Hypothalamus (tissue), 51 donors: ENCODE measurements at regions not wholly inside any gene's neighbourhood (a gene's known extent, or its start where the extent isn't known, plus 50 kb on each side); places are given as distances from the start of the nearest gene placed in this dataset.
"Not testable (repeated sequence)": the region's sequence is repeated elsewhere in the genome, so short reads cannot be mapped to it uniquely, and the experiment has no call there.

Source experiments
- DNase-seq, 51 donors: peaks; one replicate each; lab custom pipeline; 2025; lab: John Stamatoyannopoulos, UW

DNA sequence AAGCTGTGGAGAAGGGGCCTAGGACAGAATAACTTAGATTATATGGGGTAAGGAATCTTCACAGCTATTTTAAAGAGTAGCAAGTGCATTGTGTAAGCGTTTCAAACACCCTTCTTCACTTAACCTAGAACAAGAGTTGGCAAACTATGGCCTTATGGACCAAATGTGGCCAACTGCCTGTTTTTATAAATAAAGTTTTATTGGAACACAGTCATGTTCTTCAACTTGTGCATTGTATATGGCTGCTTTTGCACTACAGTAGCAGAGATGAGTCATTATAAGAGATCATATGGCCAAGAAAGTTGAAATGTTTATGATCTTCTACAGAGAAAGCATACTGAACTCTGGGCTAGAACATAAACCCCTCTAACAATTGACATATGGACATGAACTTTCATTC, 187.8 kb downstream of the ETV1 start:
- DNase-seq, result no peak

DNA sequence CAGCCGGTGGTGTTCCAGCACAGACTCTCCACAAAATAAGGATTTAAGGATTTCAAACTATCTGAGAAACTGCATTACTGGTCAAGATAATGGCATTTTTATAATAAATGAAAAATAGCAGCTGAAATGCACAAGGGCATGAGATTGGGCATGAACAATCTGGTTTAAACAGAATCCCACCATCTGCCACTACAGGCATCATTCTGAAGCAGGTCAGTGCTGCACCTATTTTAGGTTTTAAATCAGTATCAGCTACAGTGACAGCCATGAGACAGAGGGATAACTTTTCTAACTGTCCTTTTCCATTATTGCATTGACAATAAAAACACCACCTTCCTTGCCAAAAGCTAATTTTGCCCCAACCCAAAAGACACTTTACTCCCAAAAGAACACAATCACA, 186.8 kb downstream of the ETV1 start:
- DNase-seq, result no peak

DNA sequence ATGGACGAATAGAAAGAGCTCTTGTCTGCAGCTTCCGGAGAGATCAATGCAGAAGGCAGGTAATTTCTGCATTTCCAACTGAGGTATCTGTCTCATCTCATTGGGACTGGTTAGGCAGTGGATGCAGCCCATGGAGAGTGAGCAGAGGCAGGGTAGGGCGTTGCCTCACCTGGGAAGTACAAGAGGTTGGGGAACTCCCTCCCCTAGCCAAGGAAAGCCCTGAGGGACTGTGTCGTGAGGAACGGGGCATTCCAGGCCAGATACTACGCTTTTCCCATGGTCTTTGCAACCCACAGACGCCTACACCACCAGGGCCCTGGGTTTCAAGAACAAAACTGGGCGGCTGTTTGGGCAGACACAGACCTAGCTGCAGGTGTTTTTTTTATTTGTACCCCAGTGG, 186.3 kb downstream of the ETV1 start:
- no peak for DNase-seq

DNA sequence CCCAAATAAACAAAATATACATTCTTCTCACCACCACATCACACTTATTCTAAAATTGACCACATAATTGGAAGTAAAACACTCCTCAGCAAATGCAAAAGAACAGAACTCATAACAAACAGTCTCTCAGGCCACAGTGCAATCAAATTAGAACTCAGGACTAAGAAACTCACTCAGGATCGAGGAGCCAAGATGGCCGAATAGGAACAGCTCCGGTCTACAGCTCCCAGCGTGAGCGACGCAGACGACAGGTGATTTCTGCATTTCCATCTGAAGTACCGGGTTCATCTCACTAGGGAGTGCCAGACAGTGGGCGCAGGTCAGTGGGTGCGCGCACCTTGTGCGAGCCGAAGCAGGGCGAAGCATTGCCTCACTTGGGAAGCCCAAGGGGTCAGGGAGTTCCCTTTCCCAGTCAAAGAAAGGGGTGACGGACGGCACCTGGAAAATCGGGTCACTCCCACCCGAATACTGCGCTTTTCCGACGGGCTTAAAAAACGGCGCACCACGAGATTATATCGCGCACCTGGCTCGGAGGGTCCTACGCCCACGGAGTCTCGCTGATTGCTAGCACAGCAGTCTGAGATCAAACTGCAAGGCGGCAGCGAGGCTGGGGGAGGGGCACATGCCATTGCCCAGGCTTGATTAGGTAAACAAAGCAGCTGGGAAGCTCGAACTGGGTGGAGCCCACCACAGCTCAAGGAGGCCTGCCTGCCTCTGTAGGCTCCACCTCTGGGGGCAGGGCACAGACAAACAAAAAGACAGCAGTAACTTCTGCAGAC, 183.2 kb downstream of the ETV1 start:
- not testable (repeated sequence) for DNase-seq

DNA sequence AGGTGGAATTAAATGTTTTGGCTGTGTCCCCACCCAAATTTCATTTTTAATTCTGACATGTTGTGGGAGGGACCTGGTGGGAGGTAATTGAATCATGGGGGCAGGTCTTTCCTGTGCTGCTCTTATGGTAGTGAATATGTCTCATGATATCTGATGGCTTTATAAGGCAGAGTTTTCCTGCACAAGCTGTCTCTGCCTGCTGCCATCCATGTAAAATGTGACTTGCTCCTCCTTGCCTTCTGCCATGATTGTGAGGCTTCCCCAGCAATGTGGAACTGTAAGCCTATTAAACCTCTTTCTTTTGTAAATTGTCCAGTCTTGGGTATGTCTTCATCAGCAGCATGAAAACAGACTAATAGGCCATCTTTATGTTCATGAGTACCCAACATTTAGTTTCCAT, 172.2 kb downstream of the ETV1 start:
- not testable (repeated sequence) for DNase-seq

DNA sequence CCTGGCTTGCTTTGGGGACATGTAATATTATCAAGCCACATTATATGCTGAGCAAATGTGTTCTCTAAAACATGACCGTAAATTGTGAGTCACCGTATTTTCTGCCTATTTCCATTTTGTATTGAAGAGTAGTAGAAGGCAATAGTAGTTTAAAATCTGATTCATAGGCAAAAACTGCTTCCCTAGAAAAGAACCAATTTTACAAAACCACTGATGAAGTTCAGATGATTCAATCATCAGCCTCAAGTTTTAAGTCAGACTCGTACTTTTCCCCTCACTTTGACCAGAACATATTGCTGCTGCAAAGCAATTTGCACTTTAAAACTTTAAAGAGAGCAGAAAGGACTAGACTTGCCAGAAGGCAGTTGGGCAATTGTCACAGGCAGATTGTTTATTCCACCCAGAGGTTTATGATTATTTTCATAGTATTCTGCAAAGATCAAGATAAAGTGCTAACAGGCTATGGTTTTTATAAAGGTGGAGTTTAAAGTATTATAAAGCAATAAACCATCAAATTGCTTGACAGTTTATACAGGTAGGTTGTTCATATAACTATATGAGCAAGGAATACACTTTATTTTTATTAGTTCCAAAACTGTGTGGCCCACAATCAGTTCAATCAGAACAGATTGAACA, 168.2 kb downstream of the ETV1 start:
- DNase-seq, result no peak

DNA sequence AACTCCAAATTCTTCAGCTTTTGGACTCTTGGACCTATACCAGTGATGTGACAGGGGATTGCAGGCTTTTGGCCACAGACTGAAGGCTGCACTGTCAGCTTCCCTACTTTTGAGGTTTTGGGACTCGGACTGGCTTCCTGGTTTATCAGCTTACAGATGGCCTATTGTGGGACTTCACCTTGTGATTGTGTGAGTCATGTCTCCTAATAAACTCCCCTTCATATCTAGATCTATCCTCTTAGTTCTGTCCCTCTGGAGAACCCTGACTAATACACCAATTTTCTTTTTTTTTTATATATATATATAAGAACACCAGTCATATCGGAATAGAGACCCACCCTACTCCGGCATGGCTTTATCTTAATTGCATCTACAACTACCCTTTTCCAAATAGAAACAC, 166.8 kb downstream of the ETV1 start:
- no peak for DNase-seq

DNA sequence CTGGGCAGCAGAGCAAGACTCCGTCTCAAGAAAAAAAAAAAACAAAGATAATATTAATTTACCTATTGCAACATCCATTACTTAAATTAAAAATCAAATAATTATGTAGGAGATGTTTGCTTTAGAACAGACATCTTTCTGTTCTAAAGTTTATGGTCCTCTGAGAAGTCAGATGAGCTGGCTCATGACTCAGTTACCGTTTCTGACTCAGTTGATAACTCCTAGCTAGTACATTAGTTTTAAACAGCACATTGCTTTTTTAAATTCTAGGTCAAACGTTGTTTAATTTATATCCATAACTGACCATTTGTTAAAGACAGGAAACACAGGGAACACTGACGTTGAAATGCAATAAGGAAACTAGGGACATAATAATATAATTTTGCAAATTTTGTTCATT, 162.7 kb downstream of the ETV1 start:
- DNase-seq, result no peak

DNA sequence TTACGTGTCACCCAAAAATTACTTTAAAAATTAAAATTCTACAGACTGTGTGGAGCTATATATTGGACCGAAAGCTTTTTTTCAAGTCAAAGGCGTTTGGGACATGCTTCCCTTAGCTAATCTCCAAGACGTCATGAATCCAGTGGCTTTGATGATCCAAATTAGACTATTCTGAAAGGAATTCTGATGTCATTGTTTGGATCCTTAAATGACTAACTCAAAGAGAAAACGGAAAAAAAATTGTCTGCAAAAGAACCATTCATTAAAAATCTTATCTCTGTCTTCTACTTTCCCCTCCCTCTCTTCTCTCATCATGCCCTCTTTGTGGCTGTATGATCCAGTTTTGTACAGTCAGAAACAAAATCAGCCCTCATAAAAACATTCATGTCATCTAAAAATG, 161.8 kb downstream of the ETV1 start:
- DNase-seq, result no peak

DNA sequence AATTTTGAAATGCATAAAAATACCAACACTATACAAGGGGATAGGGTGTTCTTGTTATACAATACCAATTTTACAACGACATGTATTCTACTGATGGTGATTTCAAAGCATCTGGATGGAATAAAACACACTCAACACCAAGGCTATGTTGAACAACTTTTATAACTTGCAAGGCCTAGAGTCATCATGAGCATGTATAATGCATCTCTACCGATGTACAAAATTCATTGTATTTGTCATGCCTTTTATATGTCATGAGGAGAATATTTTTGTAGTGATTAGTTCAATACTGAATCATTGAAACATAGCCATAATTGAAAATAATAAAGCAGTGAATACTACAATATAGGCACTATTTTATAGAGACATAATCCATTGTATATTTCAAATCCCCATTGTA, 160.2 kb downstream of the ETV1 start:
- DNase-seq, result no peak

DNA sequence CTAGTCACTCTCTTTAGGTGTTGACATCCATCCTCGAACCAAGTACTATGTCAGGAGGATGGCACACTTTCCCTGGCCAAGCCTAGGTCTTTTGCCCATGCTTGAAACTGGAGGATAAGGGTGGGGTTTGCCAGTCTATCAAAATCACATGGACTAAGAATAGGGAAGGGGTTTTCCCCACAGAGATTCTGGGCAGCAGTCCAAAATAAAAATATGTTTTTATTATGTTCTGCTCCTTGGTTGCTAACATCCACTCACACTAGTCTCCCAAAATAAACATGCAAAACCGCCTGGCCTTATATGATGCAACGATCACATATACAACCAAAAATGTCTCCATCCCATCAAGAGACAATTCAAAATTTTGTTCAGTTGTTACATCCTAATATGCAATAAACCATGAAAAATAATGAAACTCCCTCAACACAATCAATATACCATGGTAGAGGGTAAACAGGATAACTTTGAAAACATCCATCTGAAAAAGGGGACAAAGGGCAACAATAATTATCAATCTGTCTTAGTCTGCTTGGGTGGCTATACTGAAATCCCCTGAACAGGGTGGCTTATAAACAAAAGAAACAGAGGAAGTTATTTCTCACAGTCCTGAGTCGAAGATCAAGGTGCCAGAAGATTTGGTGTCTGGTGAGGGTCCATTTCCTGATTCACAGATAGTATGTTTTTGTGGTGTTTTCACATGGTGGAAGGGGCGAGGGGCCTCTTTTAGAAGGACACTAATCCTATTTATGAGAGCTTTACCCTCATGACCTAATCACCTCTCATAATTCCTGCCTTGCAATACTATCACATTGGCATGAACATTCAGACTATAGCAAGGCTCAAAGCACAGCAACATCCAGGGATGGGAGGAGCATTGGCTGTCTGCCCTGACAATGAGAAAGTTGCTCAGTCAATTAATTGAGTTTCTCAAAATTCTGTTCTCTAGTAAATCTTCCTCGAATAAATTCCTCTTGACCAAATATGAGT, 159.3 kb downstream of the ETV1 start:
- DNase-seq, result no peak

DNA sequence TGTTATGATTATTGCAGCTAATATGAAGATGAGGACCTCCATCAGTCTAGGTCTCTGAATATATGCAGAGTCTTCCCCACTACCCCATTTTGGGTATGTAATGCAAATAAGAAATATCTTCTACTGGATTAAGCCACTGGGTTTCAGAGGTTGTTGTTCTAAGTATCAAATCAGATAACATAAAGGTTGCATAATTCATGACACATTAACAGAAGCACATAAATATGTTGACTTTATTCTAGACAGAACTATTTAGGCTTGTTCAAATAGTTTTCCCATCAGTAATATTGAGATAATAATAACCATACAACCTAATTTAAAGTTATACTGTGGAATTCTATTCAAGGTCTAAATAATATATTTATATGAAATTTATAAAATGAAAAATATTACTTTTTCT, 157.1 kb downstream of the ETV1 start:
- no peak for DNase-seq

DNA sequence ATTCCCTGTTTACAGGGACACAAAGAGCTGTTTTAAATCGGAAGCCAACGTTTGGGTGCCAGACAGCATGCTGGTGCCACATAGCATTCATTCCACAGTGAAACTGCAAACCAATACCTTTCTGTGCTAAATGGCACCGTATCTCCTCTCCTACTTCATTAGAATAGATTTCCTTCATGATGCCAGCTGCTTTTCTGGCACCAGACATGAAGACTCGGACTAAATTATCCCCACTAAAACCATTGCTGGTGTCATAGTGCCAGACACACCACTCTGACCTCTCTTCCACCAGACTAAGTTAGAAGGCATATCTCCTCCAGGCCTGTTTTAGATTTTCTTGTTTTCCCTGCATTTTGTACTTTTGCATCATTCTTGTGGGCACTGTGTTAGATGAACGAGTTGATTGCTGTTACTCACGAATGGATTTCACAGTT, 155.1 kb downstream of the ETV1 start:
- DNase-seq, result no peak

DNA sequence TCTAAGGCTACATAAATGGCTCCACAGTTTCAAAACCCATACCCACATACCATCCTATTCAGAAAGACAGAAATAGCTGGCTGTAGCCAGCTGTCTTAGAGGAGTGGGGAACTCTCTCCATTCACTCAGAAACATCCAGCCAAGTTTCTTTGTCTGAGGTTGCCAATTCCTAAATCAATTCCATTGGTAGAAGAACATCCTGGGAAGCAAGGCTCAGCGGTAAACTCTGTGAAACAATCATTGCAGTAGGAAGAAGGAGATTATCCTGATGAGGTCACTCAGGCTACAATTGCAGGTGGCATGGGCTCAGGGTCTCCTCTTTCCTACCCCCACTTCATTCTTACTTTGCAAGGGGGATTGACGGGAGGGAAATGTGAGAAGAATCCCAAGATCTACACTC, 154.0 kb downstream of the ETV1 start:
- no peak for DNase-seq

DNA sequence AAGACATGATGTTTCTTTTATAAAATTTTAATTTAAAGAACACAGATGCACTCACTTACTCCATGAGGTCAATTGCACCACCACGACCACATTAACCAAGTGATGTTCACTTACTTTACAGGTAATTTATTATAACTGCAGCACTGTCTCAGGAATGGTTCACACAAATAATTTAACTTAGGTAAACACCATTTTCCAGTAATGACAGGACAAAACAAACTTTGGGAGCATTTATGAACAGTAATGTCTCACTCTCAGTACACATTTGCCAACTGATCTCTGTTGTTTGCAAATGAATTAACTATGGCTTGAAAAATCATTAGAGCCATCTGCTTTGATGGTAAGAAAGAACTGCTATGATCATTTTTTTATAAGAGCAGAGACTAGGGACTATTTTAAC, 150.4 kb downstream of the ETV1 start:
- no peak for DNase-seq
